ENCODE measurements at regions not wholly inside any gene's neighbourhood (a gene's known extent, or its start where the extent isn't known, plus 50 kb on each side); places are given as distances from the start of the nearest gene placed in this dataset.

DNA sequence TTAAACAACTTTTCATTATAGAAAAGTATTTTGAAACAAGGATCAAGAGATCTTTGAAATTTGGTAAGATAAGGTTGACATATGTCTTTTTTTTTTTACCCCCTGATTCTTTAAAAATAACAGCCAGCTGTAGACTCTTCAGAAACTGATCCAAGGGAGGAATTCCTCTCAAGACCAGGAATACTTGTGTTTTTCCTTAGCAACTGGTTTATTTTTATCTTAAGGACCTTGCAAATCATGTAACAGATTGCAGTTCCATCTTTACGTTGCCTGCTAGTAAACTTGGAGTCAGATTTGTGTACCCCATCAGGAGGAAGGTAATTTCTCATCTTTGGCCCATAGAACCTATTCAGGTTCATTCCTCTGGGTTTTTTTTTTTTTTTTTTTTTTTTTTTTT, 71.6 kb downstream of the BOLA3 start:
- TF ChIP-seq CTCF (optimal IDR thresholded peaks at IDR 0.05 in 1 of 3, IDR thresholded peaks at IDR 0.05 in 1 of 3, conservative IDR thresholded peaks at IDR 0.05 in 1 of 3; ENCODE audit: extremely low read depth in 1 of 3, insufficient read depth in 2 of 3, low read length in 3 of 3) (no peak), EZH2 (IDR thresholded peaks at IDR 0.05; ENCODE audit: low read length) (no peak)
